ENCODE measurements at regions not wholly inside any gene's neighbourhood (a gene's known extent, or its start where the extent isn't known, plus 50 kb on each side); places are given as distances from the start of the nearest gene placed in this dataset.

DNA sequence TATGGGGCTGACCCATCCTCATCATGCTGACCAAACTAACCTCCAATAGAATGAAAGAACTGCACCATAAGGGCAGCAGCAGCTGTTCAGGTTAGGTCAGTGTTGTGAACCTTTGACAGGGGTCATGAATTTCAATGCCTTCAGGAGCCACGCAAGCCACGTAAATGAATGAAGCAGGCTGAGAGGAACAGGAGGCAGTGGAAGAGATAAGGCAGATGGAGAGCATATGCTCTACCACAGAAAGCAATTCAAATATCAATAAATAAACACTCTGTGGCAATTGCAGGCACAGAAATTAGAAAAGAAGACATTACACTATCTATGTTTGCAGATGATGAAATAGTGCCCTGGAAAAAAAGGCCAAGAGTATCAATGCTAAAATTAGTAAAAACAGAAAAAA is 56.3 kb downstream of the SCG2 start:
- H3K4me3 ChIP-seq (ENCODE audit: low read depth, poor library complexity, severe bottlenecking), result no peak overlapping the region
- intact Hi-C loops (cut with DNase I; ENCODE audit: low total_unique reads), result no loop called here
- TF ChIP-seq, protein P1, sequence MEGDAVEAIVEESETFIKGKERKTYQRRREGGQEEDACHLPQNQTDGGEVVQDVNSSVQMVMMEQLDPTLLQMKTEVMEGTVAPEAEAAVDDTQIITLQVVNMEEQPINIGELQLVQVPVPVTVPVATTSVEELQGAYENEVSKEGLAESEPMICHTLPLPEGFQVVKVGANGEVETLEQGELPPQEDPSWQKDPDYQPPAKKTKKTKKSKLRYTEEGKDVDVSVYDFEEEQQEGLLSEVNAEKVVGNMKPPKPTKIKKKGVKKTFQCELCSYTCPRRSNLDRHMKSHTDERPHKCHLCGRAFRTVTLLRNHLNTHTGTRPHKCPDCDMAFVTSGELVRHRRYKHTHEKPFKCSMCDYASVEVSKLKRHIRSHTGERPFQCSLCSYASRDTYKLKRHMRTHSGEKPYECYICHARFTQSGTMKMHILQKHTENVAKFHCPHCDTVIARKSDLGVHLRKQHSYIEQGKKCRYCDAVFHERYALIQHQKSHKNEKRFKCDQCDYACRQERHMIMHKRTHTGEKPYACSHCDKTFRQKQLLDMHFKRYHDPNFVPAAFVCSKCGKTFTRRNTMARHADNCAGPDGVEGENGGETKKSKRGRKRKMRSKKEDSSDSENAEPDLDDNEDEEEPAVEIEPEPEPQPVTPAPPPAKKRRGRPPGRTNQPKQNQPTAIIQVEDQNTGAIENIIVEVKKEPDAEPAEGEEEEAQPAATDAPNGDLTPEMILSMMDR (IDR thresholded peaks at IDR 0.05), result no peak
- no peak for TF ChIP-seq POLR2A (IDR thresholded peaks at IDR 0.05)
- DNase-seq (ENCODE audit: low spot score in 2 of 2), result no peak
- 71 to 78% methylated on average over 2 of the region's 2 CpGs for WGBS, 2 donors
